ENCODE measurements at regions not wholly inside any gene's neighbourhood (a gene's known extent, or its start where the extent isn't known, plus 50 kb on each side); places are given as distances from the start of the nearest gene placed in this dataset.

- no peaks in the 10 kb centered on the region for H3K4me1 ChIP-seq
- H3K9me3 ChIP-seq, result no peaks in the 10 kb centered on the region
- intact Hi-C loops (cut with DNase I), result no loop called here
- WGBS, 2 donors, result 51 to 62% methylated on average over 1 of the region's 1 CpG
- ATAC-seq, result no peak
- H3K36me3 ChIP-seq, result no peaks in the 10 kb centered on the region
- H3K27me3 ChIP-seq, result peaks cover 0 to 18% (median 0%) of the 10 kb centered on the region in 4 donors
- no peak overlapping the region for H3K27ac ChIP-seq
- no peak for TF ChIP-seq CTCF (IDR thresholded peaks at IDR 0.05)
- no peak for FAIRE-seq
- DNase-seq, result no peak
- no peak overlapping the region for H3K4me3 ChIP-seq
These were observed 180.4 kb downstream of the ZIC3 start for GRCh38 chrX:137746289-137746688.

GRCh38 chrX:137747244-137748043 lies 181.5 kb downstream of the ZIC3 start:
- no peaks in the 10 kb centered on the region for H3K9me3 ChIP-seq
- ATAC-seq, result no peak
- 16 to 17% methylated on average over 14 of the region's 14 CpGs for WGBS, 2 donors
- no peak overlapping the region for H3K4me3 ChIP-seq
- no peaks in the 10 kb centered on the region for H3K4me1 ChIP-seq
- no peak for DNase-seq
- H3K27me3 ChIP-seq, result peaks cover 0 to 18% (median 0%) of the 10 kb centered on the region in 4 donors
- FAIRE-seq, result no peak
- H3K27ac ChIP-seq, result no peak overlapping the region
- intact Hi-C loops (cut with DNase I), result no loop called here
- no peak for TF ChIP-seq CTCF (IDR thresholded peaks at IDR 0.05)
- H3K36me3 ChIP-seq, result no peaks in the 10 kb centered on the region

- DNase-seq, result no peak
- no peak overlapping the region for H3K4me3 ChIP-seq
- H3K27ac ChIP-seq, result no peak overlapping the region
- H3K4me1 ChIP-seq, result no peaks in the 10 kb centered on the region
- peaks cover 0 to 24% (median 3%) of the 10 kb centered on the region in 4 donors for H3K27me3 ChIP-seq
- H3K9me3 ChIP-seq, result no peaks in the 10 kb centered on the region
- intact Hi-C loops (cut with DNase I), result no loop called here
- no peak for FAIRE-seq
- WGBS, 2 donors, result 18% methylated on average over 7 of the region's 7 CpGs
- TF ChIP-seq CTCF (IDR thresholded peaks at IDR 0.05), result no peak
- no peaks in the 10 kb centered on the region for H3K36me3 ChIP-seq
- ATAC-seq, result no peak
These were observed 182.9 kb downstream of the ZIC3 start for GRCh38 chrX:137748827-137749226.

- no peak for TF ChIP-seq CTCF (IDR thresholded peaks at IDR 0.05)
These were observed 183.3 kb downstream of the ZIC3 start for GRCh38 chrX:137749246-137749645.

GRCh38 chrX:137771537-137771936 lies 205.6 kb downstream of the ZIC3 start:
- Histone ChIP-seq H3K27ac (no peak overlapping the region), H3K36me3 (no peaks in the 10 kb centered on the region), H3K4me3 (no peak overlapping the region), H3K9me3 (no peaks in the 10 kb centered on the region), H3K4me1 (no peaks in the 10 kb centered on the region), H3K27me3 (peaks cover 0 to 3% (median 0%) of the 10 kb centered on the region in 4 donors)
- WGBS, 2 donors, result 35 to 42% methylated on average over 2 of the region's 2 CpGs
- no peak for DNase-seq
- intact Hi-C loops (cut with DNase I), result no loop called here
- no peak for FAIRE-seq
- ATAC-seq, result no peak
- no peak for TF ChIP-seq CTCF (IDR thresholded peaks at IDR 0.05)

More at GRCh38 chrX:137749246-137749645, 183.3 kb downstream of the ZIC3 start:
- DNase-seq (no peak), ATAC-seq (no peak), FAIRE-seq (no peak)
- Histone ChIP-seq H3K27me3 (peaks cover 0 to 27% (median 3%) of the 10 kb centered on the region in 4 donors), H3K27ac (no peak overlapping the region), H3K4me3 (no peak overlapping the region), H3K9me3 (no peaks in the 10 kb centered on the region), H3K4me1 (no peaks in the 10 kb centered on the region), H3K36me3 (no peaks in the 10 kb centered on the region)
- intact Hi-C loops (cut with DNase I), result no loop called here
- 5 to 9% methylated on average over 3 of the region's 3 CpGs for WGBS, 2 donors
